DOHH2 (cell line): ENCODE measurements at regions not wholly inside any gene's neighbourhood (a gene's known extent, or its start where the extent isn't known, plus 50 kb on each side); places are given as distances from the start of the nearest gene placed in this dataset.

ENCODE experiments used
- H3F3A ChIP-seq: fragments of 200-600 bp; sonication (generic), shearing (Covaris generic); 2 replicates; pipeline ENCODE4 v1.6.0; 2016; ENCODE audit warnings: antibody characterized with exemption, mild to moderate bottlenecking; ENCODE audit not compliant: control insufficient read depth, insufficient read depth
- H3K27ac ChIP-seq: fragments of 200-600 bp; sonication (generic); 2 replicates; pipeline ENCODE4 v1.5.1; 2014; ENCODE audit warnings: low read depth, mild to moderate bottlenecking, low read length, moderate library complexity
- H3K27me3 ChIP-seq: fragments of 200-600 bp; sonication (generic); 2 replicates; pipeline ENCODE4 v1.6.1; 2014; ENCODE audit warnings: mild to moderate bottlenecking, low read length, mixed read lengths; ENCODE audit not compliant: control insufficient read depth
- H3K36me3 ChIP-seq: fragments of 200-600 bp; sonication (generic); 2 replicates; pipeline ENCODE4 v1.6.1; 2014; ENCODE audit warnings: mild to moderate bottlenecking, low read length, moderate library complexity, mixed read lengths; ENCODE audit not compliant: control insufficient read depth
- H3K4me1 ChIP-seq: fragments of 200-600 bp; sonication (generic); 2 replicates; pipeline ENCODE4 v1.6.1; 2014; ENCODE audit warnings: mild to moderate bottlenecking, low read length, mixed read lengths; ENCODE audit not compliant: control insufficient read depth
- H3K4me2 ChIP-seq: fragments of 200-600 bp; sonication (generic); 2 replicates; pipeline ENCODE4 v1.6.0; 2014; ENCODE audit warnings: mild to moderate bottlenecking, low read length, moderate library complexity
- H3K4me3 ChIP-seq: fragments of 200-600 bp; sonication (generic); 2 replicates; pipeline ENCODE4 v1.5.1; 2014; ENCODE audit warnings: mild to moderate bottlenecking, low read length, mixed read lengths
- H3K79me2 ChIP-seq: fragments of 200-600 bp; sonication (generic); 2 replicates; pipeline ENCODE4 v1.6.1; 2014; ENCODE audit warnings: mild to moderate bottlenecking, low read length, mixed read lengths; ENCODE audit not compliant: control insufficient read depth
- H3K9me2 ChIP-seq: fragments of 200-600 bp; sonication (generic); replicated peaks from 2 replicates; pipeline ENCODE4 v1.6.1; 2014; ENCODE audit warnings: mild to moderate bottlenecking, low read length, mixed read lengths; ENCODE audit not compliant: control insufficient read depth
- H3K9me3 ChIP-seq: fragments of 200-600 bp; sonication (generic); 2 replicates; pipeline ENCODE4 v1.6.1; 2014; ENCODE audit warnings: antibody characterized with exemption, low read length, mixed read lengths; ENCODE audit not compliant: control insufficient read depth, insufficient read depth
- H4K20me1 ChIP-seq: fragments of 200-600 bp; sonication (generic); 2 replicates; pipeline ENCODE4 v1.6.0; 2014; ENCODE audit warnings: low read depth, mild to moderate bottlenecking, antibody characterized with exemption, low read length, moderate library complexity; ENCODE audit not compliant: control insufficient read depth, insufficient read depth
- EZH2phosphoT487 ChIP-seq: fragments of 200-600 bp; sonication (generic); IDR thresholded peaks from 2 replicates; pipeline ENCODE4 v1.6.1; 2017; ENCODE audit warnings: borderline replicate concordance, mild to moderate bottlenecking, antibody characterized with exemption, low read length, moderate library complexity, mixed read lengths
- TF ChIP-seq, protein P1 (sequence below): fragments of 200-600 bp; sonication (generic); IDR thresholded peaks from one replicate; pipeline ENCODE4 v1.5.1; 2014; ENCODE audit warnings: antibody characterized with exemption, mild to moderate bottlenecking, low read depth, low read length; ENCODE audit not compliant: poor library complexity, severe bottlenecking

DNA sequence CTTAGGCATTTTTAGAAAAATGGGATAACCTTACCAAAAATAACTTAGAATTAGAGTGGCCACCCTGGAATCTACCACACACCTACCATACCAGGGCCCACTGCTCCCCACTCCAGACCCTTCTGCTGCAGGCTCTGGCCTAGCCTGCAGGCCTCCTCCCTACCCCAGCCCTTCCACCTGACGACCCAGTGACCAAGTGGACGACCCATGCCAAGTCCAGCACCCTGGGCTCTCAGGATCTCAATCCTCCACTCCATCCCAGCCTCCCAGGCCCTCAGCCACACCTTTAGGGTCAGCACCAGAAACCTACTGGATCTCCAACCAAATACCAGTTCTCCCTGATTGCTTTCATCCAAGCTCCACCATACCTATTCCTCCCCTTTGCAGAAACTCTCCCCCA lies 145.8 kb downstream of the TPRA1 start:
- H3K9me3 ChIP-seq: no peaks in the 10 kb centered on the region
- no peaks in the 10 kb centered on the region for H4K20me1 ChIP-seq
- no peaks in the 10 kb centered on the region for H3K9me2 ChIP-seq
- no peaks in the 10 kb centered on the region for H3F3A ChIP-seq
- no peaks in the 10 kb centered on the region for H3K27me3 ChIP-seq
- H3K4me1 ChIP-seq: no peaks in the 10 kb centered on the region
- H3K4me2 ChIP-seq: no peak overlapping the region
- H3K79me2 ChIP-seq: no peaks in the 10 kb centered on the region
- H3K36me3 ChIP-seq: no peaks in the 10 kb centered on the region
- TF ChIP-seq EZH2phosphoT487: no peak
- TF ChIP-seq, protein P1, sequence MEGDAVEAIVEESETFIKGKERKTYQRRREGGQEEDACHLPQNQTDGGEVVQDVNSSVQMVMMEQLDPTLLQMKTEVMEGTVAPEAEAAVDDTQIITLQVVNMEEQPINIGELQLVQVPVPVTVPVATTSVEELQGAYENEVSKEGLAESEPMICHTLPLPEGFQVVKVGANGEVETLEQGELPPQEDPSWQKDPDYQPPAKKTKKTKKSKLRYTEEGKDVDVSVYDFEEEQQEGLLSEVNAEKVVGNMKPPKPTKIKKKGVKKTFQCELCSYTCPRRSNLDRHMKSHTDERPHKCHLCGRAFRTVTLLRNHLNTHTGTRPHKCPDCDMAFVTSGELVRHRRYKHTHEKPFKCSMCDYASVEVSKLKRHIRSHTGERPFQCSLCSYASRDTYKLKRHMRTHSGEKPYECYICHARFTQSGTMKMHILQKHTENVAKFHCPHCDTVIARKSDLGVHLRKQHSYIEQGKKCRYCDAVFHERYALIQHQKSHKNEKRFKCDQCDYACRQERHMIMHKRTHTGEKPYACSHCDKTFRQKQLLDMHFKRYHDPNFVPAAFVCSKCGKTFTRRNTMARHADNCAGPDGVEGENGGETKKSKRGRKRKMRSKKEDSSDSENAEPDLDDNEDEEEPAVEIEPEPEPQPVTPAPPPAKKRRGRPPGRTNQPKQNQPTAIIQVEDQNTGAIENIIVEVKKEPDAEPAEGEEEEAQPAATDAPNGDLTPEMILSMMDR: no peak
- H3K4me3 ChIP-seq: no peak overlapping the region
- H3K27ac ChIP-seq: no peak overlapping the region

DNA sequence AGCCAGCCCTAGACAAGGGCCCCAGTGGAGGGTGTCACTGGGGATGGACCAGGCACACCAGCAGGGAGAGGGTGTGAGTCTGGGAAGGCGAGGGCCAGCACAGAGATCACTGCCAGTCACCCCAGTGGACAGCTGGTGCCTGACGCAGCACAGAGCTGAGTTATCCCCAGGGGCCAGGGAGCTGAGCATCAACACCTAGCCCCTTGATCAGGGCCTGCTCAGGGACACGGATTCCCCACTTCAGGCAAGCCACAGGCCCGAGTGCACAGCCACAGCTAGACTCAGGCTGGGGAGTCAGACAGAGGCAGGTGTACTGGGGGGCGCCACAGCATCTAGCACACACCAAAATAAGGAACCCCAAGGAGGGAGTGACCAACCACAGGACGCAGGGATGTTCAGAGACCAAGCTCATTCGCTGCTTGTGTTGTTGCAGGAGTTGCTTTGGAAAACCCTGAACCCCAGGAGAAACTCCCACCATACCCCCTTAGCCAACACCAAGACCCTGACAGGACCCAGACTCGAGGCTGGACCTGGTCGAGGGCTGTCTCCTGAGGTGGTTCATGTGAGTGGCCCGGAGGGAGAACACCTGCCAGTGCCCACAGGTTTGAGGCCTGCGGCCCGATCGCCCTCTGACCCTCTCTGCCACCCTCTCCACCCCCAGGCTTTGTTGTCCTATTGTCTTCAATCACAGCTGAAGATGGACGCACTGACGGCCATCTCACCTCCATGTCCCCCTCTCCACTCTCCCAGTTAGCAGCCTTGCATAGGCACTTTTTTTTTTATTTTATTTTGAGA lies 146.8 kb downstream of the TPRA1 start:
- Histone ChIP-seq H3K4me1 (no peaks in the 10 kb centered on the region), H3K27me3 (no peaks in the 10 kb centered on the region), H3K4me2 (no peak overlapping the region), H4K20me1 (no peaks in the 10 kb centered on the region), H3F3A (no peaks in the 10 kb centered on the region), H3K27ac (no peak overlapping the region), H3K9me2 (no peaks in the 10 kb centered on the region), H3K9me3 (no peaks in the 10 kb centered on the region), H3K36me3 (no peaks in the 10 kb centered on the region), H3K4me3 (no peak overlapping the region), H3K79me2 (no peaks in the 10 kb centered on the region)
- TF ChIP-seq, protein P1: no peak
- no peak for TF ChIP-seq EZH2phosphoT487

DNA sequence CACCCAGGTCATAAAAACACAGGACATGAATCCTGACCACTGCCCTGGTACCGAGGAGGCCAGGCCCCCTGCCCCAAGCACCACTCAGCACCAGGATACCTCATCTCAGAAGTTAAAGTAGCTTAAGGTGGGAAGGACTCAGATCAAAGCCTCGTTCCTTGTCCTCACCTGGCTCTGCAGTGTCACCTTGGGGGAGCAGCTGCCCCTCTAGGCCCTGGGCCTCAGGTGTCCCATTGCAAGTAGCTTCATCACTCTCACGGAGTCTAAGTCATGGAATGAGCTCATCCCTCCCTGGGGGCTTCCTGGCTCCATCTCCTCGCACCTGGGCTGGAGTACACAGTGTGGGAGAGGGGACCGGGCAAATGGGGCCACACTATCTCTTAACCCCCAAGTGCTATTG lies 148.0 kb downstream of the TPRA1 start:
- Histone ChIP-seq H3K9me3 (no peaks in the 10 kb centered on the region), H3K9me2 (no peaks in the 10 kb centered on the region), H3K79me2 (no peaks in the 10 kb centered on the region), H3F3A (no peaks in the 10 kb centered on the region), H3K36me3 (no peaks in the 10 kb centered on the region), H3K4me2 (no peak overlapping the region), H3K4me1 (no peaks in the 10 kb centered on the region), H4K20me1 (no peaks in the 10 kb centered on the region), H3K4me3 (no peak overlapping the region), H3K27me3 (no peaks in the 10 kb centered on the region), H3K27ac (no peak overlapping the region)
- TF ChIP-seq, protein P1: no peak
- TF ChIP-seq EZH2phosphoT487: no peak
